ENCODE measurements at regions not wholly inside any gene's neighbourhood (a gene's known extent, or its start where the extent isn't known, plus 50 kb on each side); places are given as distances from the start of the nearest gene placed in this dataset.

DNA sequence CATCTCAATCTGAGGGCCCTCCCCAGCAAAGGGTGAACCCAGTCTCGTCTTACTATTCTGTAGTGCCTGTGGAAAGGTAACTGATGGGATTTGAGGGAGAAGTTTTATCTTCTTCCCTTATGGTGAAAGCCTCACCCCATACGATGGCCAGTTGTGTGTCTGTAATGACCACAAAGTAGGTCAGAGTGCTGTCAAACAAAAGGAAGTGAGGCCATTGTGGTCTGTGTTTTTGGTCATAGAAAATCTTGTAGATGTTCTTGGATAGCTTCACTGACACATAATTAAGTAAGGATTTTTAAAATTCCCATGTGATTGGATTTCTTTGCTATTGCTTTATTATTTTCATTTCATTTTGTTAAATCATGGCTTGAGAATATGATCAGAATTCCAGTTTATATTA is 505.1 kb upstream of the KLF4 start:
- H3K4me2 ChIP-seq (ENCODE audit: insufficient read depth, low read length), result no peak overlapping the region
- ChIA-PET POLR2A (no interaction called here), CTCF (no interaction called here)
- H2AFZ ChIP-seq (ENCODE audit: low read depth, low read length), result no peak overlapping the region
- TF ChIP-seq FOS (IDR thresholded peaks at IDR 0.05; ENCODE audit: borderline replicate concordance, insufficient read depth, low read length), result no peak
- TF ChIP-seq CTCF (IDR thresholded peaks at IDR 0.05; ENCODE audit: extremely low read depth in 1 of 2, insufficient read depth in 1 of 2, low read depth in 1 of 2, low read length in 2 of 2), result no peak
- TF ChIP-seq POLR2AphosphoS5 (IDR thresholded peaks at IDR 0.05; ENCODE audit: insufficient read depth, low read depth, low read length), result no peak
- no peak for TF ChIP-seq MYC (IDR thresholded peaks at IDR 0.05; ENCODE audit: low read depth, low read length)
- TF ChIP-seq EZH2 (IDR thresholded peaks at IDR 0.05; ENCODE audit: borderline replicate concordance, low read depth, low read length, severe bottlenecking), result no peak
- TF ChIP-seq JUN (IDR thresholded peaks at IDR 0.05; ENCODE audit: borderline replicate concordance, insufficient read depth, insufficient read length, low read depth), result no peak
- no peak for TF ChIP-seq GATA2 (IDR thresholded peaks at IDR 0.05; ENCODE audit: insufficient read depth, insufficient read length, low read depth, low read length)
- TF ChIP-seq, protein P1, sequence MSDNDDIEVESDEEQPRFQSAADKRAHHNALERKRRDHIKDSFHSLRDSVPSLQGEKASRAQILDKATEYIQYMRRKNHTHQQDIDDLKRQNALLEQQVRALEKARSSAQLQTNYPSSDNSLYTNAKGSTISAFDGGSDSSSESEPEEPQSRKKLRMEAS (IDR thresholded peaks at IDR 0.05; ENCODE audit: insufficient read depth, insufficient read length), result no peak
- TF ChIP-seq POLR2A (IDR thresholded peaks at IDR 0.05; ENCODE audit: low read depth, low read length), result no peak
- H3K36me3 ChIP-seq (ENCODE audit: control insufficient read depth in 2 of 2, extremely low read depth in 1 of 2, insufficient read depth in 2 of 2, low read length in 2 of 2), result no peaks in the 10 kb centered on the region
- intact Hi-C loops (cut with micrococcal nuclease) (loop anchor here (10.0 kb wide), 1 partner anchor 280 kb away; no protein-coding TSS in a partner anchor), dilution Hi-C loops (cut with MboI; ENCODE audit: extremely low pct_ligation_motif_present, low sequenced_read_pairs) (no loop called here)
- H3K9me3 ChIP-seq (replicated peaks; ENCODE audit: control insufficient read depth, insufficient read depth, low read length), result no peaks in the 10 kb centered on the region
- no peaks in the 10 kb centered on the region for H3K27me3 ChIP-seq (ENCODE audit: control insufficient read depth in 2 of 2, insufficient read depth in 2 of 2, low read length in 2 of 2)
- DNase-seq (ENCODE audit: low read depth, low spot score), result no peak
- no peak for FAIRE-seq
- H3K27ac ChIP-seq (ENCODE audit: insufficient read depth, low read depth, low read length), result no peak overlapping the region
- H3K79me2 ChIP-seq (ENCODE audit: control insufficient read depth, insufficient read depth, low read length), result no peaks in the 10 kb centered on the region
- H3K4me3 ChIP-seq (replicated peaks in 1 of 3; ENCODE audit: insufficient read depth in 1 of 3, low read depth in 1 of 3, low read length in 3 of 3), result no peak overlapping the region
- no peaks in the 10 kb centered on the region for H3K9me1 ChIP-seq (replicated peaks; ENCODE audit: control insufficient read depth, extremely low read depth, insufficient read depth, low read length)
- no peaks in the 10 kb centered on the region for H4K20me1 ChIP-seq (replicated peaks; ENCODE audit: control insufficient read depth, extremely low read depth, insufficient read depth, low read length)
- H3K9ac ChIP-seq (replicated peaks; ENCODE audit: extremely low read depth, insufficient read depth, low read length), result no peak overlapping the region
- no TSS peak for BruUV-seq (replicated peaks)
- no peaks in the 10 kb centered on the region for H3K4me1 ChIP-seq (ENCODE audit: control insufficient read depth, extremely low read depth, insufficient read depth, low read length)

All from endothelial cell of umbilical vein (primary cell).